SK-N-SH (cell line): ENCODE measurements at regions not wholly inside any gene's neighbourhood (a gene's known extent, or its start where the extent isn't known, plus 50 kb on each side); places are given as distances from the start of the nearest gene placed in this dataset.
A peak's percentile ranks its signal among the peaks of the same experiment; 100 is the strongest.

Source experiments
- CTCF ChIA-PET: fragments of 300-600, 350-600 bp; formaldehyde crosslinking; extraction: SDS; loops from one replicate; lab custom pipeline; 2021; lab: Yijun Ruan, JAX
- POLR2A ChIA-PET: fragments of 350-600 bp; sonication (Branson Sonifier 250); formaldehyde crosslinking; extraction: SDS; loops from one replicate; lab custom pipeline; 2020; ENCODE audit warnings: antibody characterized with exemption, inconsistent platforms; lab: Yijun Ruan, JAX
- DNase-seq: peaks from one replicate; pipeline ENCODE4 v3.0.0; 2012
- H2AFZ ChIP-seq: fragments of 200-600 bp; sonication (generic); 2 replicates; pipeline ENCODE4 v1.8.1; 2016; ENCODE audit warnings: antibody characterized with exemption, mild to moderate bottlenecking, low read depth
- H3F3A ChIP-seq: fragments of 200-600 bp; sonication (generic); replicated peaks from 2 replicates; pipeline ENCODE3; 2016; ENCODE audit warnings: antibody characterized with exemption, mild to moderate bottlenecking; ENCODE audit not compliant: insufficient read depth
- H3K27ac ChIP-seq, 2 experiments: fragments of 200-500 bp in 1 of 2; fragments of 200-600 bp in 1 of 2; sonication (Bioruptor generic) in 1 of 2; sonication (generic), shearing (Covaris generic) in 1 of 2; 2 replicates each; pipeline versions ENCODE4 v1.5.1 to v1.6.1; 2014 to 2016; ENCODE audit warnings: low read depth in 2 of 2, inconsistent platforms in 1 of 2, low read length in 1 of 2, mild to moderate bottlenecking in 1 of 2, mixed read lengths in 1 of 2
- H3K27me3 ChIP-seq: fragments of 200-600 bp; sonication (generic), shearing (Covaris generic); 2 replicates; pipeline ENCODE4 v1.6.1; 2016; ENCODE audit warnings: mixed run types; ENCODE audit not compliant: insufficient read depth
- H3K36me3 ChIP-seq, 2 experiments: fragments of 200-500 bp in 1 of 2; fragments of 200-600 bp in 1 of 2; sonication (Bioruptor generic) in 1 of 2; sonication (generic) in 1 of 2; replicated peaks in 1 of 2; 2 replicates each; pipeline versions ENCODE3 to v1.5.1; 2014 to 2016; ENCODE audit warnings: low read length in 1 of 2, mild to moderate bottlenecking in 1 of 2; ENCODE audit not compliant: insufficient read depth in 2 of 2, control insufficient read depth in 1 of 2
- H3K4me1 ChIP-seq, 2 experiments: fragments of 200-500 bp in 1 of 2; fragments of 200-600 bp in 1 of 2; sonication (Bioruptor generic) in 1 of 2; sonication (generic), shearing (Covaris generic) in 1 of 2; 2 replicates each; pipeline versions ENCODE4 v1.5.1 to v1.6.1; 2014 to 2016; ENCODE audit warnings: low read depth in 1 of 2, low read length in 1 of 2, mixed run types in 1 of 2; ENCODE audit not compliant: insufficient read depth in 2 of 2, control insufficient read depth in 1 of 2
- H3K4me2 ChIP-seq: fragments of 200-600 bp; sonication (generic), shearing (Covaris generic); 2 replicates; pipeline ENCODE4 v1.6.1; 2017; ENCODE audit warnings: mixed run types
- H3K4me3 ChIP-seq, 2 experiments: fragments of 200-500 bp in 1 of 2; fragments of 200-600 bp in 1 of 2; sonication (Bioruptor generic) in 1 of 2; sonication (generic), shearing (Covaris generic) in 1 of 2; 2 replicates each; pipeline versions ENCODE4 v1.5.1 to v1.8.1; 2014 to 2016; ENCODE audit warnings: low read depth in 2 of 2, inconsistent platforms in 1 of 2, low read length in 1 of 2, mild to moderate bottlenecking in 1 of 2, mixed read lengths in 1 of 2, moderate library complexity in 1 of 2
- H3K79me2 ChIP-seq: fragments of 200-600 bp; sonication (generic); 2 replicates; pipeline ENCODE4 v1.8.1; 2017; ENCODE audit warnings: mild to moderate bottlenecking; ENCODE audit not compliant: insufficient read depth
- H3K9ac ChIP-seq: fragments of 200-600 bp; sonication (generic); 2 replicates; pipeline ENCODE4 v1.6.1; 2017; ENCODE audit warnings: mixed run types
- H3K9me2 ChIP-seq: fragments of 200-600 bp; sonication (generic); 2 replicates; pipeline ENCODE4 v1.6.1; 2017; ENCODE audit warnings: mixed run types
- H3K9me3 ChIP-seq: fragments of 200-600 bp; sonication (generic); 2 replicates; pipeline ENCODE4 v1.6.1; 2017; ENCODE audit warnings: mixed run types, mild to moderate bottlenecking, moderate library complexity
- H4K20me1 ChIP-seq: fragments of 200-600 bp; sonication (generic); 2 replicates; pipeline ENCODE4 v1.6.1; 2017; ENCODE audit warnings: mild to moderate bottlenecking, mixed run types; ENCODE audit not compliant: insufficient read depth
- ELF1 ChIP-seq: IDR thresholded peaks from 2 replicates; pipeline ENCODE4 v1.4.0; 2012
- FOSL2 ChIP-seq: IDR thresholded peaks from 2 replicates; pipeline ENCODE4 v1.4.0; 2012; ENCODE audit warnings: low read depth, mild to moderate bottlenecking, moderate library complexity, borderline replicate concordance
- FOXJ3 ChIP-seq: sonication (generic); formaldehyde crosslinking; IDR thresholded peaks from 2 replicates; pipeline ENCODE4 v1.5.1; 2020; ENCODE audit warnings: mild to moderate bottlenecking, missing genetic modification reagents
- GATA2 ChIP-seq: sonication (generic); formaldehyde crosslinking; IDR thresholded peaks from 2 replicates; pipeline ENCODE4 v1.5.0; 2020; ENCODE audit warnings: mild to moderate bottlenecking, missing genetic modification reagents
- MXI1 ChIP-seq: IDR thresholded peaks from 2 replicates; pipeline ENCODE4 v1.6.1; 2012; ENCODE audit warnings: mild to moderate bottlenecking, low read depth, low read length, improper control_type of control experiment
- NFIC ChIP-seq: IDR thresholded peaks from 2 replicates; pipeline ENCODE4 v1.4.0; 2012; ENCODE audit warnings: borderline replicate concordance
- NRF1 ChIP-seq: IDR thresholded peaks from 2 replicates; pipeline ENCODE4 v1.6.1; 2012; ENCODE audit warnings: low read depth, mild to moderate bottlenecking, low read length
- POLR2AphosphoS5 ChIP-seq: IDR thresholded peaks from 2 replicates; pipeline ENCODE4 v1.6.1; 2012; ENCODE audit warnings: low read depth, low read length
- RAD21 ChIP-seq: IDR thresholded peaks from 2 replicates; pipeline ENCODE4 v1.6.1; 2012; ENCODE audit warnings: mild to moderate bottlenecking, low read length
- RCOR1 ChIP-seq: fragments of 150-350 bp; IDR thresholded peaks from 2 replicates; pipeline ENCODE4 v1.6.1; 2017; ENCODE audit warnings: antibody characterized with exemption, low read length
- RXRA ChIP-seq: IDR thresholded peaks from 2 replicates; pipeline ENCODE4 v1.4.0; 2012; ENCODE audit warnings: low read depth, mild to moderate bottlenecking, borderline replicate concordance
- SIN3A ChIP-seq: IDR thresholded peaks from 2 replicates; pipeline ENCODE4 v1.6.1; 2012; ENCODE audit warnings: low read depth, mild to moderate bottlenecking, low read length, moderate library complexity, borderline replicate concordance
- TCF12 ChIP-seq: IDR thresholded peaks from 2 replicates; pipeline ENCODE4 v1.4.0; 2012
- WGBS: methylation state at CpG from one replicate; pipeline ENCODE4 v1.1.6; 2017; ENCODE audit warnings: low lambda C conversion rate; 5-methylcytosine and 5-hydroxymethylcytosine counted together
- TF ChIP-seq, protein P1 (sequence below): IDR thresholded peaks from 2 replicates; pipeline ENCODE4 v1.4.0; 2012; ENCODE audit warnings: low read depth, borderline replicate concordance
- TF ChIP-seq, protein P2 (sequence below): IDR thresholded peaks from 2 replicates; pipeline ENCODE4; 2012
- TF ChIP-seq, protein P3 (sequence below): IDR thresholded peaks from 2 replicates; pipeline ENCODE4 v1.4.0; 2012; ENCODE audit warnings: low read depth, borderline replicate concordance
- TF ChIP-seq, protein P4 (sequence below): fragments of 150-350 bp; IDR thresholded peaks from 2 replicates; pipeline ENCODE4 v1.6.1; 2016; ENCODE audit warnings: mild to moderate bottlenecking, low read depth, low read length
- TF ChIP-seq, protein P5 (sequence below): fragments of 200-600 bp; sonication (generic); IDR thresholded peaks from 2 replicates; pipeline ENCODE4 v1.6.1; 2017; ENCODE audit warnings: antibody characterized with exemption, mild to moderate bottlenecking, moderate library complexity

DNA sequence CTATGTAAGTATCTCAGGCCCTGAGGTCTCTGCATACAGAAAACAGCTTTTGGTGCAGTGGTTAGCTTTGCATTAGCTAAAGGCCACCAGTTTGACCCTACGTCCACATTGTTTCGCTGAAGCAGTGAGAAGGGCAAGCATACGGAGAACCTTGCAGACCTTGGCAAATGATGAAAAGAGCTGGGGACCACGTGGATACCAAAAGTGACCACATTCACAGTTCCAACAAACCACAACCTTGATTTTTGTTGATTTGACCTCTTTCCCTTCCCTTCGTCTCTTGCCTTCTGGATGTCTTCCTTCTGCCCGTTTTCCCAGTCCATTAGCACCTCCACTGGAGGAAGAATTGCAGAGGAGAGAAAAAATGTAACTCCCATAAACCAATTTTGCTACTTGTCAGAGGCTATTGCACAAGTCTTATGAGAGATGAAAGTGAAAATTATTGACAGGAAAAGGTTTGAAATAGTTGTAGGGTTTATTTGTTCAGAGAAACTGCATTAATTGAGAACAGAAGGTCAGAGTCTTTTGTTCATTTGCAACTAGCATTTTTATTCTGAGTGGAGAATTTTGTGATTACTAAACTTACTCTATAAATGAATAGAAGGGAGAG is 293.9 kb upstream of the HTR2A start (continued):
- TF ChIP-seq, protein P1, sequence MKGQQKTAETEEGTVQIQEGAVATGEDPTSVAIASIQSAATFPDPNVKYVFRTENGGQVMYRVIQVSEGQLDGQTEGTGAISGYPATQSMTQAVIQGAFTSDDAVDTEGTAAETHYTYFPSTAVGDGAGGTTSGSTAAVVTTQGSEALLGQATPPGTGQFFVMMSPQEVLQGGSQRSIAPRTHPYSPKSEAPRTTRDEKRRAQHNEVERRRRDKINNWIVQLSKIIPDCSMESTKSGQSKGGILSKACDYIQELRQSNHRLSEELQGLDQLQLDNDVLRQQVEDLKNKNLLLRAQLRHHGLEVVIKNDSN = no peak
- no peak for TF ChIP-seq RAD21
- TF ChIP-seq, all 33 proteins: peak for 0

DNA sequence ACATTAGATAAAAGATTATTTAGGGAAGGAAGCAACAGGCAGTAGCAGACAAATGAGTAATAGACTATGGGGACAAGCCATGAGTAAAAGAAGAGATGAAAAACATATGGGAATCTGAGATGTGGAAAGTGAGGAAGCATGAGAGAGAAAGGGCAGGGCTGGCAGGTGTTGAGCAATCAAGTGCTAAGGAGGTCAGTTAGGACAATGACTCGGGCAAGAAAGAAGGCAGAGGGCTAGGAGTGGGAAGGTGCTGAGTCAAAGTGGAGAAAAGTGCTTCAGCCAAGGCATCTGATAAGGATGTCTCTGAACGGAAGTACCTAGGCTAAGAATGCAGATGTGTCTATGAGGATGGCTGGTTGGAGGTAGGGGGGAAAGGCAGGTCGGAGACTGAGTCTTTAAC is 291.9 kb upstream of the HTR2A start:
- H3K27ac ChIP-seq = no peak overlapping the region
- H3F3A ChIP-seq = no peaks in the 10 kb centered on the region
- DNase-seq = no peak
- no peaks in the 10 kb centered on the region for H3K79me2 ChIP-seq
- no peaks in the 10 kb centered on the region for H3K9me2 ChIP-seq
- H3K4me1 ChIP-seq = no peaks in the 10 kb centered on the region
- H3K36me3 ChIP-seq = no peaks in the 10 kb centered on the region
- WGBS = 46% methylated on average over 3 of the region's 3 CpGs
- H4K20me1 ChIP-seq = no peaks in the 10 kb centered on the region
- no peak overlapping the region for H2AFZ ChIP-seq
- H3K4me2 ChIP-seq = no peak overlapping the region
- H3K4me3 ChIP-seq = no peak overlapping the region
- H3K27me3 ChIP-seq = no peaks in the 10 kb centered on the region
- TF ChIP-seq SIN3A (no peak), TCF12 (peak; percentile 77), RXRA (peak; percentile 33; the same call in 1 of the 2 replicates)
- TF ChIP-seq, protein P2, sequence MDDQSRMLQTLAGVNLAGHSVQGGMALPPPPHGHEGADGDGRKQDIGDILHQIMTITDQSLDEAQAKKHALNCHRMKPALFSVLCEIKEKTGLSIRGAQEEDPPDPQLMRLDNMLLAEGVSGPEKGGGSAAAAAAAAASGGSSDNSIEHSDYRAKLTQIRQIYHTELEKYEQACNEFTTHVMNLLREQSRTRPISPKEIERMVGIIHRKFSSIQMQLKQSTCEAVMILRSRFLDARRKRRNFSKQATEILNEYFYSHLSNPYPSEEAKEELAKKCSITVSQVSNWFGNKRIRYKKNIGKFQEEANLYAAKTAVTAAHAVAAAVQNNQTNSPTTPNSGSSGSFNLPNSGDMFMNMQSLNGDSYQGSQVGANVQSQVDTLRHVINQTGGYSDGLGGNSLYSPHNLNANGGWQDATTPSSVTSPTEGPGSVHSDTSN = peak; percentile 10; the same call in 1 of the 2 replicates
- TF ChIP-seq, all 33 proteins: peak for 3
- ChIA-PET POLR2A (no interaction called here), CTCF (no interaction called here)
- Histone ChIP-seq H3K9ac (no peak overlapping the region), H3K9me3 (no peaks in the 10 kb centered on the region)

DNA sequence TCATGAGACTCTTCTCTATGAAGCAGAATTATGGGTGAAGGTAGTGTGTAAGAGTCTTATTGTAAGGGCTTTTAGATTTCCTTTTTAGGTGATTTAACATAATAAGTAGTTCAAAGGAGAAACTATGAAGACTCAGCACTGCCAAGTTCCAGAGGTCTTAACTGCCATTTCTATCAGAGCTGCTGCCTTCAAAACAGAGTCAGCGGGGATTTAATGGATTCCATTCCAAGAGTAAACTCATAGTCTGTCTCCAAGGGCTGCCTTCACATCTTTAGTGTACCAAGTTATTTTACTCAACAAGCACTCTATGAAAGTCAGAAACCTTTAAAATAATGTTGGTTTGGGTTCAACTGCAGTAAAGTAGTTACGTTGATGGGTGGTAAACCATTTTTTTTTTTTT is 289.6 kb upstream of the HTR2A start:
- H3K4me1 ChIP-seq = no peaks in the 10 kb centered on the region
- H3F3A ChIP-seq = no peaks in the 10 kb centered on the region
- H3K9ac ChIP-seq = no peak overlapping the region
- no peaks in the 10 kb centered on the region for H3K9me3 ChIP-seq
- no peaks in the 10 kb centered on the region for H3K36me3 ChIP-seq
- DNase-seq = no peak
- no peaks in the 10 kb centered on the region for H4K20me1 ChIP-seq
- H3K4me3 ChIP-seq = no peak overlapping the region
- no peak overlapping the region for H2AFZ ChIP-seq
- no peaks in the 10 kb centered on the region for H3K79me2 ChIP-seq
- H3K27me3 ChIP-seq = no peaks in the 10 kb centered on the region
- ChIA-PET CTCF (no interaction called here), POLR2A (no interaction called here)
- no peak overlapping the region for H3K4me2 ChIP-seq
- WGBS = 63% methylated on average over 2 of the region's 2 CpGs
- H3K27ac ChIP-seq = no peak overlapping the region
- no peaks in the 10 kb centered on the region for H3K9me2 ChIP-seq
- no peak for TF ChIP-seq POLR2AphosphoS5
- TF ChIP-seq, protein P3, sequence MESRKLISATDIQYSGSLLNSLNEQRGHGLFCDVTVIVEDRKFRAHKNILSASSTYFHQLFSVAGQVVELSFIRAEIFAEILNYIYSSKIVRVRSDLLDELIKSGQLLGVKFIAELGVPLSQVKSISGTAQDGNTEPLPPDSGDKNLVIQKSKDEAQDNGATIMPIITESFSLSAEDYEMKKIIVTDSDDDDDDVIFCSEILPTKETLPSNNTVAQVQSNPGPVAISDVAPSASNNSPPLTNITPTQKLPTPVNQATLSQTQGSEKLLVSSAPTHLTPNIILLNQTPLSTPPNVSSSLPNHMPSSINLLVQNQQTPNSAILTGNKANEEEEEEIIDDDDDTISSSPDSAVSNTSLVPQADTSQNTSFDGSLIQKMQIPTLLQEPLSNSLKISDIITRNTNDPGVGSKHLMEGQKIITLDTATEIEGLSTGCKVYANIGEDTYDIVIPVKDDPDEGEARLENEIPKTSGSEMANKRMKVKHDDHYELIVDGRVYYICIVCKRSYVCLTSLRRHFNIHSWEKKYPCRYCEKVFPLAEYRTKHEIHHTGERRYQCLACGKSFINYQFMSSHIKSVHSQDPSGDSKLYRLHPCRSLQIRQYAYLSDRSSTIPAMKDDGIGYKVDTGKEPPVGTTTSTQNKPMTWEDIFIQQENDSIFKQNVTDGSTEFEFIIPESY = no peak
- no peak for TF ChIP-seq RCOR1
- TF ChIP-seq, protein P2 = no peak
- no peak for TF ChIP-seq MXI1
- TF ChIP-seq NRF1 = no peak
- no peak for TF ChIP-seq GATA2 (CRISPR knock-in tag)
- no peak for TF ChIP-seq FOSL2
- no peak for TF ChIP-seq NFIC
- TF ChIP-seq FOXJ3 (CRISPR knock-in tag) = no peak
- TF ChIP-seq, protein P4, sequence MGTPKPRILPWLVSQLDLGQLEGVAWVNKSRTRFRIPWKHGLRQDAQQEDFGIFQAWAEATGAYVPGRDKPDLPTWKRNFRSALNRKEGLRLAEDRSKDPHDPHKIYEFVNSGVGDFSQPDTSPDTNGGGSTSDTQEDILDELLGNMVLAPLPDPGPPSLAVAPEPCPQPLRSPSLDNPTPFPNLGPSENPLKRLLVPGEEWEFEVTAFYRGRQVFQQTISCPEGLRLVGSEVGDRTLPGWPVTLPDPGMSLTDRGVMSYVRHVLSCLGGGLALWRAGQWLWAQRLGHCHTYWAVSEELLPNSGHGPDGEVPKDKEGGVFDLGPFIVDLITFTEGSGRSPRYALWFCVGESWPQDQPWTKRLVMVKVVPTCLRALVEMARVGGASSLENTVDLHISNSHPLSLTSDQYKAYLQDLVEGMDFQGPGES = no peak
- TF ChIP-seq ELF1 = no peak
- TF ChIP-seq, protein P5, sequence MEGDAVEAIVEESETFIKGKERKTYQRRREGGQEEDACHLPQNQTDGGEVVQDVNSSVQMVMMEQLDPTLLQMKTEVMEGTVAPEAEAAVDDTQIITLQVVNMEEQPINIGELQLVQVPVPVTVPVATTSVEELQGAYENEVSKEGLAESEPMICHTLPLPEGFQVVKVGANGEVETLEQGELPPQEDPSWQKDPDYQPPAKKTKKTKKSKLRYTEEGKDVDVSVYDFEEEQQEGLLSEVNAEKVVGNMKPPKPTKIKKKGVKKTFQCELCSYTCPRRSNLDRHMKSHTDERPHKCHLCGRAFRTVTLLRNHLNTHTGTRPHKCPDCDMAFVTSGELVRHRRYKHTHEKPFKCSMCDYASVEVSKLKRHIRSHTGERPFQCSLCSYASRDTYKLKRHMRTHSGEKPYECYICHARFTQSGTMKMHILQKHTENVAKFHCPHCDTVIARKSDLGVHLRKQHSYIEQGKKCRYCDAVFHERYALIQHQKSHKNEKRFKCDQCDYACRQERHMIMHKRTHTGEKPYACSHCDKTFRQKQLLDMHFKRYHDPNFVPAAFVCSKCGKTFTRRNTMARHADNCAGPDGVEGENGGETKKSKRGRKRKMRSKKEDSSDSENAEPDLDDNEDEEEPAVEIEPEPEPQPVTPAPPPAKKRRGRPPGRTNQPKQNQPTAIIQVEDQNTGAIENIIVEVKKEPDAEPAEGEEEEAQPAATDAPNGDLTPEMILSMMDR = no peak
- TF ChIP-seq TCF12 = no peak
